MM.1S (cell line): ENCODE measurements at regions not wholly inside any gene's neighbourhood (a gene's known extent, or its start where the extent isn't known, plus 50 kb on each side); places are given as distances from the start of the nearest gene placed in this dataset.

ENCODE experiments used
- EZH2 ChIP-seq: fragments of 300-600 bp; sonication (generic); optimal IDR thresholded peaks from 2 replicates; pipeline ENCODE3; 2017; ENCODE audit warnings: low read depth, mild to moderate bottlenecking, antibody characterized with exemption, low read length, mixed read lengths
- EZH2phosphoT487 ChIP-seq: fragments of 300-600 bp; sonication (generic); IDR thresholded peaks from 2 replicates; pipeline ENCODE4 v1.6.1; 2018; ENCODE audit warnings: antibody characterized with exemption, low read length
- TF ChIP-seq, protein P1 (sequence below): fragments of 300-600 bp; sonication (generic); IDR thresholded peaks from 2 replicates; pipeline ENCODE4 v1.5.1; 2016; ENCODE audit warnings: antibody characterized with exemption, low read length, mixed read lengths

DNA sequence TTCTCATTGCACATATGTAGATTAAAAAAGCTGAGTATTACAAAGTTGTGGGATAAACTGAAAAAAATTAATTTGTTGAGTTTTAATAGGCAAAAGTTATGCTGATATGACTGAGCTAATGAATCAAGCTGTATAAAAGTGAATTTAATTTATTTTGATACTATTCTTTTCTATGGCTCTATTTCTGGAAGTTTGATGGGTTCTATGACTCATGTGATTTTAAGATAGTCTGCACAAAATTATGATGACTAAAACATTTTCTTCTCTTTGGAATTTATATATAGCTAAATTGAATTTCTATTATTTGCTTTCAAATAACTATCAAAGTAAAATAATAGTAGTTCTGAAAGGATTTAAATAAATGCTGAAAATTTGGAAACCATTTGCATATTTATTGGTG is 71.0 kb upstream of the MMADHC start:
- no peak for TF ChIP-seq EZH2
- TF ChIP-seq, protein P1, sequence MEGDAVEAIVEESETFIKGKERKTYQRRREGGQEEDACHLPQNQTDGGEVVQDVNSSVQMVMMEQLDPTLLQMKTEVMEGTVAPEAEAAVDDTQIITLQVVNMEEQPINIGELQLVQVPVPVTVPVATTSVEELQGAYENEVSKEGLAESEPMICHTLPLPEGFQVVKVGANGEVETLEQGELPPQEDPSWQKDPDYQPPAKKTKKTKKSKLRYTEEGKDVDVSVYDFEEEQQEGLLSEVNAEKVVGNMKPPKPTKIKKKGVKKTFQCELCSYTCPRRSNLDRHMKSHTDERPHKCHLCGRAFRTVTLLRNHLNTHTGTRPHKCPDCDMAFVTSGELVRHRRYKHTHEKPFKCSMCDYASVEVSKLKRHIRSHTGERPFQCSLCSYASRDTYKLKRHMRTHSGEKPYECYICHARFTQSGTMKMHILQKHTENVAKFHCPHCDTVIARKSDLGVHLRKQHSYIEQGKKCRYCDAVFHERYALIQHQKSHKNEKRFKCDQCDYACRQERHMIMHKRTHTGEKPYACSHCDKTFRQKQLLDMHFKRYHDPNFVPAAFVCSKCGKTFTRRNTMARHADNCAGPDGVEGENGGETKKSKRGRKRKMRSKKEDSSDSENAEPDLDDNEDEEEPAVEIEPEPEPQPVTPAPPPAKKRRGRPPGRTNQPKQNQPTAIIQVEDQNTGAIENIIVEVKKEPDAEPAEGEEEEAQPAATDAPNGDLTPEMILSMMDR: no peak
- TF ChIP-seq EZH2phosphoT487: no peak
